A549 (cell line): ENCODE measurements at regions not wholly inside any gene's neighbourhood (a gene's known extent, or its start where the extent isn't known, plus 50 kb on each side); places are given as distances from the start of the nearest gene placed in this dataset.

Experiments used
- CHD2 ChIP-seq: fragments of 150-350 bp; IDR thresholded peaks from 2 replicates; pipeline ENCODE4 v1.6.1; 2014; ENCODE audit warnings: low read length; ENCODE audit not compliant: partially characterized antibody
- CTCF ChIP-seq: fragments of >200 bp; sonication (Bioruptor Twin); formaldehyde crosslinking; IDR thresholded peaks from 3 replicates; pipeline ENCODE4 v1.5.1; 2016
- ESRRA ChIP-seq: fragments of 150-350 bp; IDR thresholded peaks from 2 replicates; pipeline ENCODE4 v1.6.1; 2014; ENCODE audit warnings: mild to moderate bottlenecking, low read length, borderline replicate concordance
- RAD21 ChIP-seq, 2 experiments: fragments of >200 bp in 1 of 2; sonication (Bioruptor Twin) in 1 of 2; formaldehyde crosslinking in 1 of 2; IDR thresholded peaks in 1 of 2; conservative IDR thresholded peaks in 1 of 2; 2 replicates in 1 of 2; 3 replicates in 1 of 2; pipeline ENCODE4 v1.6.1; 2012 to 2018; ENCODE audit warnings: inconsistent platforms in 1 of 2
- TF ChIP-seq, protein P1 (sequence below): IDR thresholded peaks from 2 replicates; pipeline ENCODE4 v1.6.1; 2012

- TF ChIP-seq, protein P1, sequence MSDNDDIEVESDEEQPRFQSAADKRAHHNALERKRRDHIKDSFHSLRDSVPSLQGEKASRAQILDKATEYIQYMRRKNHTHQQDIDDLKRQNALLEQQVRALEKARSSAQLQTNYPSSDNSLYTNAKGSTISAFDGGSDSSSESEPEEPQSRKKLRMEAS, result no peak
- TF ChIP-seq RAD21 (conservative IDR thresholded peaks at IDR 0.05 in 1 of 2, IDR thresholded peaks at IDR 0.05 in 1 of 2), result no peak
- no peak for TF ChIP-seq CTCF
- no peak for TF ChIP-seq ESRRA
- no peak for TF ChIP-seq CHD2
Measured at GRCh38 chr11:70505761-70506657, 107.7 kb downstream of the CTTN start.
